ENCODE measurements at regions not wholly inside any gene's neighbourhood (a gene's known extent, or its start where the extent isn't known, plus 50 kb on each side); places are given as distances from the start of the nearest gene placed in this dataset.
A peak's percentile ranks its signal among the peaks of the same experiment; 100 is the strongest.

GRCh38 chr2:147358375-147358774 lies 486.5 kb upstream of the ACVR2A start:
- intact Hi-C loops (cut with micrococcal nuclease) = no loop called here
- CTCF ChIA-PET = interaction anchor here (0.6 to 0.8 kb wide), 2 partner anchors 26 to 541 kb away, joined by 4 to 5 read pairs; no protein-coding TSS in a partner anchor
- H3K4me1 Mint-ChIP-seq (ENCODE audit: insufficient read depth, unreplicated experiment) = peaks cover 4% of the 10 kb centered on the region
- no peaks in the 10 kb centered on the region for H3K27me3 Mint-ChIP-seq (ENCODE audit: insufficient read depth, unreplicated experiment)
- TF ChIP-seq, protein P1, sequence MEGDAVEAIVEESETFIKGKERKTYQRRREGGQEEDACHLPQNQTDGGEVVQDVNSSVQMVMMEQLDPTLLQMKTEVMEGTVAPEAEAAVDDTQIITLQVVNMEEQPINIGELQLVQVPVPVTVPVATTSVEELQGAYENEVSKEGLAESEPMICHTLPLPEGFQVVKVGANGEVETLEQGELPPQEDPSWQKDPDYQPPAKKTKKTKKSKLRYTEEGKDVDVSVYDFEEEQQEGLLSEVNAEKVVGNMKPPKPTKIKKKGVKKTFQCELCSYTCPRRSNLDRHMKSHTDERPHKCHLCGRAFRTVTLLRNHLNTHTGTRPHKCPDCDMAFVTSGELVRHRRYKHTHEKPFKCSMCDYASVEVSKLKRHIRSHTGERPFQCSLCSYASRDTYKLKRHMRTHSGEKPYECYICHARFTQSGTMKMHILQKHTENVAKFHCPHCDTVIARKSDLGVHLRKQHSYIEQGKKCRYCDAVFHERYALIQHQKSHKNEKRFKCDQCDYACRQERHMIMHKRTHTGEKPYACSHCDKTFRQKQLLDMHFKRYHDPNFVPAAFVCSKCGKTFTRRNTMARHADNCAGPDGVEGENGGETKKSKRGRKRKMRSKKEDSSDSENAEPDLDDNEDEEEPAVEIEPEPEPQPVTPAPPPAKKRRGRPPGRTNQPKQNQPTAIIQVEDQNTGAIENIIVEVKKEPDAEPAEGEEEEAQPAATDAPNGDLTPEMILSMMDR (IDR thresholded peaks at IDR 0.05; ENCODE audit: unreplicated experiment) = no peak
- DNase-seq (ENCODE audit: unreplicated experiment) = no peak
- H3K36me3 Mint-ChIP-seq (ENCODE audit: insufficient read depth, unreplicated experiment) = no peaks in the 10 kb centered on the region
- no peak overlapping the region for H3K4me3 Mint-ChIP-seq (ENCODE audit: unreplicated experiment)
- no TSS peak for BruUV-seq (replicated peaks)
- no peak overlapping the region for H3K27ac Mint-ChIP-seq (ENCODE audit: low read depth, unreplicated experiment)
- no peaks in the 10 kb centered on the region for H3K9me3 Mint-ChIP-seq (ENCODE audit: unreplicated experiment)
- POLR2A ChIA-PET = no interaction called here

DNA sequence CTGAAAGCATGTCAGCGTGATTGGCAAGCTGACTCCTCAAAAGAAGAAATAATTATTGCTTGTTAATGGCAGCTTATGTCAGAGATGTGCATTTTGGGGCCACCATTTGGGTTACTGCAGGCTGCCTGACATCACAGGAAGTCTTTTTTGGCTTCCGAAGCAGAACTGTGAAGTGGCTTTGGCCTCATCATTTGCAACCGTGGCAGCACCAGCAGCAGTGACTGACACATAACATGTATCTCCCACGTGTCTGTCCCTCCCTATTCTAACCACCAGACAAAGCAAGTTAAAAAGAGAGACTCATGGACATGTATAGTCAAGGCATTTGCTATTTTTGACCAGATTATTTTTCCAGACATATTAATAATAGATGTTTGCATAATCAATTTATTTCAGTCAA lies 488.7 kb upstream of the ACVR2A start:
- intact Hi-C loops (cut with micrococcal nuclease) = no loop called here
- Mint-ChIP-seq H3K27me3 (ENCODE audit: insufficient read depth, unreplicated experiment) (no peaks in the 10 kb centered on the region), H3K4me3 (ENCODE audit: unreplicated experiment) (peak overlapping the region; percentile 24), H3K27ac (ENCODE audit: low read depth, unreplicated experiment) (no peak overlapping the region), H3K36me3 (ENCODE audit: insufficient read depth, unreplicated experiment) (no peaks in the 10 kb centered on the region), H3K4me1 (ENCODE audit: insufficient read depth, unreplicated experiment) (peaks cover 4% of the 10 kb centered on the region), H3K9me3 (ENCODE audit: unreplicated experiment) (no peaks in the 10 kb centered on the region)
- ChIA-PET POLR2A (no interaction called here), CTCF (interaction anchor here (0.5 to 1.2 kb wide), 2 partner anchors 21 to 30 kb away, joined by 3 read pairs; no protein-coding TSS in a partner anchor)
- BruUV-seq (replicated peaks) = no TSS peak
- no peak for DNase-seq (ENCODE audit: unreplicated experiment)
- TF ChIP-seq, protein P1 (IDR thresholded peaks at IDR 0.05; ENCODE audit: unreplicated experiment) = no peak

GRCh38 chr2:147355706-147356105 lies 489.1 kb upstream of the ACVR2A start:
- CTCF ChIA-PET = interaction anchor here (0.5 to 1.2 kb wide), 2 partner anchors 22 to 31 kb away, joined by 3 read pairs; no protein-coding TSS in a partner anchor
- no peaks in the 10 kb centered on the region for H3K9me3 Mint-ChIP-seq (ENCODE audit: unreplicated experiment)
- peak overlapping the region; percentile 24 for H3K4me3 Mint-ChIP-seq (ENCODE audit: unreplicated experiment)
- BruUV-seq (replicated peaks) = no TSS peak
- TF ChIP-seq, protein P1 (IDR thresholded peaks at IDR 0.05; ENCODE audit: unreplicated experiment) = no peak
- H3K36me3 Mint-ChIP-seq (ENCODE audit: insufficient read depth, unreplicated experiment) = no peaks in the 10 kb centered on the region
- intact Hi-C loops (cut with micrococcal nuclease) = no loop called here
- H3K27me3 Mint-ChIP-seq (ENCODE audit: insufficient read depth, unreplicated experiment) = no peaks in the 10 kb centered on the region
- no peak overlapping the region for H3K27ac Mint-ChIP-seq (ENCODE audit: low read depth, unreplicated experiment)
- peaks cover 4% of the 10 kb centered on the region for H3K4me1 Mint-ChIP-seq (ENCODE audit: insufficient read depth, unreplicated experiment)
- DNase-seq (ENCODE audit: unreplicated experiment) = peak; percentile 4
- POLR2A ChIA-PET = no interaction called here

DNA sequence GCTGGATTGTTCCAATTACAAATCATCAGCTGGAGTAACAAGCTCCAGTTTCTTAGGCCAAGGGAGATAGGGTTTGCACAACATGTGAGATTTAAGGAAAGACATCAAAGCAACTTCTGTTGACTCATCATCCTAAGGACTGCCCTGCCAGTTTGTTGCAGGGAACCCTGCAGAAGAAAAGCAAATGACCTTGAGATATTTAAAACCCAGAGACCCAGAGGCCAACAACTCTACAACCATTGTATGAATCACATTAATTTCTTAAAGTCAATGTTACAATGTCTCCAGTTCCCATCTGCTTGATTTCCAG lies 491.8 kb upstream of the ACVR2A start:
- DNase-seq (ENCODE audit: unreplicated experiment) = no peak
- Mint-ChIP-seq H3K27ac (ENCODE audit: low read depth, unreplicated experiment) (no peak overlapping the region), H3K27me3 (ENCODE audit: insufficient read depth, unreplicated experiment) (no peaks in the 10 kb centered on the region), H3K9me3 (ENCODE audit: unreplicated experiment) (no peaks in the 10 kb centered on the region), H3K4me1 (ENCODE audit: insufficient read depth, unreplicated experiment) (peaks cover 4% of the 10 kb centered on the region), H3K36me3 (ENCODE audit: insufficient read depth, unreplicated experiment) (no peaks in the 10 kb centered on the region), H3K4me3 (ENCODE audit: unreplicated experiment) (no peak overlapping the region)
- POLR2A ChIA-PET = interaction anchor here (0.5 kb wide), 1 partner anchor 45 kb away, joined by 4 read pairs; no protein-coding TSS in a partner anchor
- no TSS peak for BruUV-seq (replicated peaks)
- intact Hi-C loops (cut with micrococcal nuclease) = no loop called here
- CTCF ChIA-PET = interaction anchor here (0.6 kb wide), 1 partner anchor 284 kb away, joined by 6 read pairs; no protein-coding TSS in a partner anchor
- TF ChIP-seq, protein P1 (IDR thresholded peaks at IDR 0.05; ENCODE audit: unreplicated experiment) = no peak

Data from MCF 10A (cell line).